RWPE1 (cell line): ENCODE measurements at regions not wholly inside any gene's neighbourhood (a gene's known extent, or its start where the extent isn't known, plus 50 kb on each side); places are given as distances from the start of the nearest gene placed in this dataset.

Experiments
- CTCF ChIA-PET: fragments of 350-600 bp; sonication (Branson Sonifier 250); formaldehyde crosslinking; extraction: SDS; loops from one replicate; lab custom pipeline; 2021; lab: Yijun Ruan, JAX
- POLR2A ChIA-PET: fragments of 400-600 bp; formaldehyde crosslinking; extraction: SDS; loops from one replicate; lab custom pipeline; 2020; ENCODE audit warnings: antibody characterized with exemption; ENCODE audit not compliant: low non-redundant PET; lab: Yijun Ruan, JAX
- DNase-seq: peaks from one replicate; pipeline ENCODE4 v3.0.0; 2012; ENCODE audit warnings: low spot score
- H3K27ac ChIP-seq: fragments of 450-650 bp; 2 replicates; pipeline ENCODE4 v1.5.1; 2017
- CTCF ChIP-seq: fragments of 450-650 bp; conservative IDR thresholded peaks from 2 replicates; pipeline ENCODE4 v1.5.1; 2017; ENCODE audit warnings: low read depth, mild to moderate bottlenecking

DNA sequence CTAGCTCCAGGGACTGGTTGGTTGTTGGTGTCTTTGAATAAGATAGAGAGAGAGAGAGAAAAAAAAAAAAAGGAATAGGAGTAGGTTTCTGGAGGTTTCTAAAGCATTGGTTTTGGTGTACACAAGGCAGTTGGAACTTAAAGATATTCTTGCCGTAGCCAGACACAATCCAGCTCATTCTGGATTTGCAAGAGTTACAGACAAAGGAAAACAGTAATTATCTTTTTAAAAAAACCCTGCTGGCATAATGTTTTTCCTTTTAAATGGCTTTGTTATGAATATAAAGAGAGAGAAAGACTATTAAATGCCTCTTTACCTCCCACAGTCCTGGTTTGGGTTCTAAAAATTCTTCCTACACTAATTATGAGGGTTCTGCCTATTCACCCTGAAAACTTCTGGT is 120.4 kb upstream of the RAG2 start:
- CTCF ChIA-PET: interaction anchor here (0.6 kb wide), 2 partner anchors 11 to 218 kb away, joined by 3 to 4 read pairs; no protein-coding TSS in a partner anchor
- no peak overlapping the region for H3K27ac ChIP-seq
- POLR2A ChIA-PET: no interaction called here
- no peak for DNase-seq
- TF ChIP-seq CTCF: no peak

- POLR2A ChIA-PET: no interaction called here
- no peak for DNase-seq
- TF ChIP-seq CTCF: no peak
- CTCF ChIA-PET: no interaction called here
- no peak overlapping the region for H3K27ac ChIP-seq
These were observed 115.7 kb upstream of the RAG2 start for GRCh38 chr11:36713715-36714114.

DNA sequence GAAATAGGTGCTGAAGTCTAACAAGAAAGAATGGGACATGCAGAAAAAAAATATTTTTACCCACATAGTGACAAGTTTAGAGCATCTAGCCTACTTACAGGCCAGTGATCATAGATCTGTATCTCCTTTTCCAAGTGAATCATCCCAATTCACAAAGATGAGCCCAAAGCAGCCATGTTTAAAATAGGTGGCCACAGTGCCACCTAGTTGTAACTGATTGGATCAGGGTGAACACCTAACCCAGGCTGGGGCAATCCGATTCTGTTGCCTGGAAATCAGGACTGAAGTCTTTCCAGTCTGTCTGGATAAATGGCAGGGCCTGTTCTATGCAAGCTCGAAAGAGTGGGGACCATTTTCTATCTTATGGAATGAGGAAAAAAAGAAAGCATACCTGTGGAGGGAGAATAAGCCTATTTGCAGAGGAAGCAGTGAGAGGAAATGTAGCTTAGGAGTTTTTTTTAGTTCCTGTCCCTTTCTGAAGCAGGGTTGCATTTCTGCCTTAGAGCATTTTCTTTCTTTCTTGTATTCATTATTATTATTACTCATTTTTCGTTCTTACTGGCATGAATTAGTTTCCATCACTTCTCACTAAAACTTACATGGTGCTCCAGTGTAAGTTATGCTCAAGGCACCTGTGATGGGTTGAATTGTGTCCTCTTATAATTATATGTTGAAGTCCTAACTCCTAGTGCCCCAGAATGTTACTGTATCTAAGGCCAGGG is 113.2 kb upstream of the RAG2 start:
- H3K27ac ChIP-seq: no peak overlapping the region
- ChIA-PET CTCF (interaction anchor here (1.0 to 1.2 kb wide), 2 partner anchors 9 to 24 kb away, joined by 3 to 7 read pairs; no protein-coding TSS in a partner anchor), POLR2A (no interaction called here)
- no peak for TF ChIP-seq CTCF
- DNase-seq: no peak
